Right lobe of liver (tissue), 6 donors: ENCODE measurements at regions not wholly inside any gene's neighbourhood (a gene's known extent, or its start where the extent isn't known, plus 50 kb on each side); places are given as distances from the start of the nearest gene placed in this dataset.
A peak's percentile ranks its signal among the peaks of the same experiment; 100 is the strongest.

Experiments used
- ATAC-seq, 4 donors: fragments of 200-7000 bp; cut with Tn5 transposase; one replicate each; pipeline ENCODE4 v1.9.1; 2020; ENCODE audit warnings: mild to moderate bottlenecking in 4 of 4, moderate library complexity in 4 of 4
- DNase-seq, 3 donors: peaks; one replicate each; pipeline ENCODE4 v3.0.0-alpha.2; 2020
- H3K27ac ChIP-seq, 3 donors: fragments of 200-600 bp; one replicate each; pipeline ENCODE4 v1.8.0; 2022
- H3K27me3 ChIP-seq, 2 donors: fragments of 200-600 bp; one replicate each; pipeline ENCODE4 v1.8.0; 2022
- H3K36me3 ChIP-seq, 4 donors: fragments of 200-600 bp; sonication (generic) in 1 of 4; one replicate each; pipeline versions ENCODE4 v1.5.1 to v1.8.0; 2017 to 2022; ENCODE audit warnings: control low read depth in 1 of 4
- H3K4me1 ChIP-seq, 4 donors: fragments of 200-600 bp; sonication (generic) in 1 of 4; one replicate each; pipeline versions ENCODE4 v1.5.1 to v1.8.0; 2017 to 2022; ENCODE audit warnings: control low read depth in 1 of 4
- H3K4me3 ChIP-seq, 3 donors: fragments of 200-600 bp; one replicate each; pipeline ENCODE4 v1.8.0; 2022
- H3K9me3 ChIP-seq, 4 donors: fragments of 200-600 bp; sonication (generic) in 1 of 4; one replicate each; pipeline versions ENCODE4 v1.5.1 to v1.8.0; 2017 to 2022; ENCODE audit warnings: control low read depth in 1 of 4
- CTCF ChIP-seq, 4 donors: fragments of 200-600 bp in 3 of 4; fragments of 450-650 bp in 1 of 4; IDR thresholded peaks; one replicate each; pipeline versions ENCODE4 v1.5.1 to v1.8.0; 2016 to 2022; ENCODE audit warnings: antibody characterized with exemption in 4 of 4, mild to moderate bottlenecking in 2 of 4
- POLR2A ChIP-seq: fragments of 450-650 bp; IDR thresholded peaks from one replicate; pipeline ENCODE4 v1.6.1; 2017; ENCODE audit warnings: antibody characterized with exemption, mild to moderate bottlenecking
- WGBS: methylation state at CpG from one replicate; pipeline ENCODE4 v1.1.6; 2018; ENCODE audit warnings: low coverage, low lambda C conversion rate; ENCODE audit not compliant: insufficient coverage; ENCODE audit errors: missing lambda C conversion rate; 5-methylcytosine and 5-hydroxymethylcytosine counted together
- intact Hi-C, 2 donors: fragments of 100-400 bp; cut with DNase I; formaldehyde crosslinking; loops; one replicate each; pipeline versions ENCODE4 v1.11.2 to v1.14.1; 2022
- donor health status: DM: no; HTN: yes; CAD: no.
- donor health status: DM: no; HTN: no; CAD: no.
- donor health status: DM: no; HTN: no; CAD: no.
- donor health status: DM: no; HTN: yes; CAD: no.
- donor health status: DM: no; HTN: yes; CAD: no.

DNA sequence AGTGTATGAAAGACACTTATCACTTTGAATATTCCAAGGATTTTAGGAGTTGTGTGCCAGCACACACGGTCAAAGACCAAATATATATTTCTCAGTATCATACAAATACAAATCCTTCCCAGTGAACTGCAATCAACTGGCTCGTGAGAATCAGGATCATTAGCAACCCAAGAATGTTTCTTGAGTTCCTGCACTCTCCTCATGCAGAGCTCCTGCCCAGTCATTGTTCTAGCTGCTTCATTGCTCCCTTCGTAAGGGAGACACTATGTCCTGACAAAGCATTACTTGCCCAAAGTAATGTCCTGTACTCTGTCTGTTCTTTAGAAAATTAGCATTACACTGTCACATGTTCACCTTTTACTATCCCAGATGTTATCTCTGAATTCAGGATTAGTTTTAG lies 92.0 kb upstream of the SLC4A7 start:
- no peaks in the 10 kb centered on the region for H3K36me3 ChIP-seq
- 69% methylated on average over 3 of the region's 3 CpGs for WGBS
- H3K4me3 ChIP-seq: no peak overlapping the region
- no peak for DNase-seq
- no peaks in the 10 kb centered on the region for H3K4me1 ChIP-seq
- intact Hi-C loops: no loop called here
- no peak for ATAC-seq
- no peak overlapping the region for H3K27ac ChIP-seq
- H3K9me3 ChIP-seq: no peaks in the 10 kb centered on the region
- H3K27me3 ChIP-seq: no peaks in the 10 kb centered on the region
- no peak for TF ChIP-seq CTCF (IDR thresholded peaks at IDR 0.05)
- TF ChIP-seq POLR2A: no peak

GRCh38 chr3:27575499-27575898 lies 91.3 kb upstream of the SLC4A7 start:
- Histone ChIP-seq H3K36me3 (no peaks in the 10 kb centered on the region), H3K4me3 (no peak overlapping the region), H3K4me1 (no peaks in the 10 kb centered on the region), H3K9me3 (no peaks in the 10 kb centered on the region), H3K27ac (no peak overlapping the region), H3K27me3 (no peaks in the 10 kb centered on the region)
- ATAC-seq (no peak), DNase-seq (no peak)
- 78% methylated on average over 2 of the region's 3 CpGs for WGBS
- TF ChIP-seq POLR2A (no peak), CTCF (IDR thresholded peaks at IDR 0.05) (no peak)
- intact Hi-C loops: no loop called here

- Histone ChIP-seq H3K4me3 (no peak overlapping the region), H3K36me3 (no peaks in the 10 kb centered on the region), H3K27ac (no peak overlapping the region), H3K9me3 (no peaks in the 10 kb centered on the region), H3K4me1 (no peaks in the 10 kb centered on the region), H3K27me3 (no peaks in the 10 kb centered on the region)
- ATAC-seq (no peak), DNase-seq (no peak)
- intact Hi-C loops: no loop called here
- no peak for TF ChIP-seq POLR2A
- TF ChIP-seq CTCF (IDR thresholded peaks at IDR 0.05): no peak
- 87% methylated on average over 5 of the region's 6 CpGs for WGBS
These were observed 90.2 kb upstream of the SLC4A7 start for GRCh38 chr3:27574438-27574795.

DNA sequence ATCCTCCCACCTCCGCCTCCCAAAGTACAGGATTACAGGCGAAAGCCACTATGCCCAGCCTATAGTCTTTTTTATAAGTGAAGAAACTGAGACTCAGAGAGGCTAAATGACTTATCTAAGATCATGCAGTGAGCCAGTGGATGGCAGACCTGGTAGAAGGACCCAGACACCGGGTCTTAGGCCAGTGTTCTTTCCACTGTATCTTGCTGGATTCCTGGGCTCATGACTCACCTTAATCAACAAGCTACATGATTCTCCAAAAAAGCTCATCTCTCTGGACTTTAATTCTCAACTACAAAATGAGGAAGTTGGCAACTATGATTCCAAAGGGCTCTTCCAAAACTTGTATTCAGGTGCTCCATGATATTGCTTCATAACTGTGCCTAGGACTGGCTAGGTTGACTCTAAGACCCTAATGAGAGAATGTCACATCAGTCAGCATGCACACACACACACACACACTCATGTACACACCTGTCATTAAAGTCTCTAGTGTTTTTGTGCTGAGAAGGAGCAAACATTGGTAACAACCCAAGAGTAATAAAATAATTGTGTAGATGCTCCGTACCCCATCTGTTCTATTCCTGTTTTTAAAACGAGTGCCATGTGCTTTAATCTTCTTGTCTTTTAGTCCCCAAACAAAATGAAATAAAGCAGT lies 89.7 kb upstream of the SLC4A7 start:
- Histone ChIP-seq H3K27me3 (no peaks in the 10 kb centered on the region), H3K9me3 (no peaks in the 10 kb centered on the region), H3K27ac (no peak overlapping the region), H3K36me3 (no peaks in the 10 kb centered on the region), H3K4me1 (no peaks in the 10 kb centered on the region), H3K4me3 (no peak overlapping the region)
- 62% methylated on average over 4 of the region's 5 CpGs for WGBS
- ATAC-seq (peak in 1 of 4 donors; percentile 67), DNase-seq (no peak)
- TF ChIP-seq POLR2A: no peak
- no peak for TF ChIP-seq CTCF (IDR thresholded peaks at IDR 0.05)
- intact Hi-C loops: no loop called here

DNA sequence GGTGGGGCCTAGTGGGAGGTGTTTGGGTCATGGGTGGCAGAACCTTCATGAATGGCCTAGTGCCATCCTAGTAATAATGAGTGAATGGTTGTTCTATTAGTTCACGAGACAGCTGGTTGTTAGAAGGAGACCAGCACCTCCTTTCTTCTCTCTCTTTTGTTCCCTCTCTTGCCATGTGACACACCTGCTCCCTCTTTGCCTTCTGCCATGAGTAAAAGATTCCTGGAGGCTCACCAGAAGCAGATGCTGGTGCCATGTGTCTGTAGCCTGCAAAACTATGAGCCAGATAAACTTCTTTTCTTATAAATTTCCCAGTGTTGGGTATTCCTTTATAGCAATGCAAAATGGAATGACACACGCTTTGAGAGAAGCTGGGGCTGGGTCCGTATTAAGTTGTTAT lies 89.0 kb upstream of the SLC4A7 start:
- intact Hi-C loops: no loop called here

More for the DNA sequence above, 89.0 kb upstream of the SLC4A7 start:
- WGBS: 100% methylated on average over 2 of the region's 3 CpGs
- ATAC-seq: no peak
- H3K4me1 ChIP-seq: no peaks in the 10 kb centered on the region
- DNase-seq: no peak
- TF ChIP-seq POLR2A (no peak), CTCF (IDR thresholded peaks at IDR 0.05) (no peak)
- H3K27me3 ChIP-seq: no peaks in the 10 kb centered on the region
- H3K4me3 ChIP-seq: no peak overlapping the region
- no peak overlapping the region for H3K27ac ChIP-seq
- H3K9me3 ChIP-seq: no peaks in the 10 kb centered on the region
- H3K36me3 ChIP-seq: no peaks in the 10 kb centered on the region
